ENCODE measurements at regions not wholly inside any gene's neighbourhood (a gene's known extent, or its start where the extent isn't known, plus 50 kb on each side); places are given as distances from the start of the nearest gene placed in this dataset.

DNA sequence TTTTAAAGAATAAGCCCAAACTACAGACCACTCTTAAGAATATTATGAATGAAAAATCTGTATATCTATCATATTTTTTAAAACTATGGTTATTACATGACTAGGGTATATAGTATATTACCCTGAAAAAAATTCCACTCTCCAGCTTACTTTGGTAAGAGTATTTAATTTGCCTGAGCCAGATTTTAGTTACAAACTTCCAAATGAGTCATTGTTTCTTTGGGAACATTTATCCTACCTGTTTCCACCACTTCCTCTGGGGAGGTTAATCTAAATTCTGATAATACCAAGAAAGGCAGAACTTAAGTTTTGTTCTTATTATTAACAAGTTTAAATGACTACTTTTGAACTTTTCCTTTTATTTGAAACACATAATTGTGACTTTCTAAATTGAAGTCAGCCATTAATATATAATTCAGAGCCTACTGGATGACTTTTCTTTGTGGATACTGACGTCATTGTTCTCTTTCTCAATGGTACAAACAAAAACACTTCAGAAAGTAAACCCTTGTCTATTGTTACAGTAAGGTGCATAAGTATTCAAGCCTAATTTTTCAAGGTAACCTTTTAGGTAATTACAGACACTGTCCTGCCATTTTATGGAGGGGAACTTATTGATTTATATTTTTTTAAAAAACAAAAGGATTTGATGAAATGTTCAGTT, 135.6 kb upstream of the TLL1 start:
- TF ChIP-seq TEAD4 (CRISPR knock-in tag; IDR thresholded peaks at IDR 0.05) (no peak), ZNF121 (CRISPR knock-in tag; IDR thresholded peaks at IDR 0.05) (no peak), ZNF219 (CRISPR knock-in tag; IDR thresholded peaks at IDR 0.05; ENCODE audit: borderline replicate concordance) (no peak), ZBTB21 (CRISPR knock-in tag; IDR thresholded peaks at IDR 0.05; ENCODE audit: borderline replicate concordance) (no peak), NFYB (CRISPR knock-in tag; conservative IDR thresholded peaks at IDR 0.05; ENCODE audit: low read depth) (no peak), SP1 (CRISPR knock-in tag; conservative IDR thresholded peaks at IDR 0.05) (no peak), GRHL2 (CRISPR knock-in tag; IDR thresholded peaks at IDR 0.05; ENCODE audit: insufficient replicate concordance, severe bottlenecking) (no peak), TCF7 (CRISPR knock-in tag; IDR thresholded peaks at IDR 0.05; ENCODE audit: low read depth) (no peak), OVOL2 (CRISPR knock-in tag; IDR thresholded peaks at IDR 0.05; ENCODE audit: borderline replicate concordance) (no peak), NFATC4 (CRISPR knock-in tag; IDR thresholded peaks at IDR 0.05) (no peak), HMGA2 (CRISPR knock-in tag; IDR thresholded peaks at IDR 0.05) (no peak), FOXP1 (CRISPR knock-in tag; IDR thresholded peaks at IDR 0.05; ENCODE audit: borderline replicate concordance) (no peak)
- TF ChIP-seq, protein P1, sequence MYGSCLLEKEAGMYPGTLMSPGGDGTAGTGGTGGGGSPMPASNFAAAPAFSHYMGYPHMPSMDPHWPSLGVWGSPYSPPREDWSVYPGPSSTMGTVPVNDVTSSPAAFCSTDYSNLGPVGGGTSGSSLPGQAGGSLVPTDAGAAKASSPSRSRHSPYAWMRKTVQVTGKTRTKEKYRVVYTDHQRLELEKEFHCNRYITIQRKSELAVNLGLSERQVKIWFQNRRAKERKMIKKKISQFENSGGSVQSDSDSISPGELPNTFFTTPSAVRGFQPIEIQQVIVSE (CRISPR knock-in tag; IDR thresholded peaks at IDR 0.05; ENCODE audit: borderline replicate concordance) = no peak
- TF ChIP-seq, protein P2, sequence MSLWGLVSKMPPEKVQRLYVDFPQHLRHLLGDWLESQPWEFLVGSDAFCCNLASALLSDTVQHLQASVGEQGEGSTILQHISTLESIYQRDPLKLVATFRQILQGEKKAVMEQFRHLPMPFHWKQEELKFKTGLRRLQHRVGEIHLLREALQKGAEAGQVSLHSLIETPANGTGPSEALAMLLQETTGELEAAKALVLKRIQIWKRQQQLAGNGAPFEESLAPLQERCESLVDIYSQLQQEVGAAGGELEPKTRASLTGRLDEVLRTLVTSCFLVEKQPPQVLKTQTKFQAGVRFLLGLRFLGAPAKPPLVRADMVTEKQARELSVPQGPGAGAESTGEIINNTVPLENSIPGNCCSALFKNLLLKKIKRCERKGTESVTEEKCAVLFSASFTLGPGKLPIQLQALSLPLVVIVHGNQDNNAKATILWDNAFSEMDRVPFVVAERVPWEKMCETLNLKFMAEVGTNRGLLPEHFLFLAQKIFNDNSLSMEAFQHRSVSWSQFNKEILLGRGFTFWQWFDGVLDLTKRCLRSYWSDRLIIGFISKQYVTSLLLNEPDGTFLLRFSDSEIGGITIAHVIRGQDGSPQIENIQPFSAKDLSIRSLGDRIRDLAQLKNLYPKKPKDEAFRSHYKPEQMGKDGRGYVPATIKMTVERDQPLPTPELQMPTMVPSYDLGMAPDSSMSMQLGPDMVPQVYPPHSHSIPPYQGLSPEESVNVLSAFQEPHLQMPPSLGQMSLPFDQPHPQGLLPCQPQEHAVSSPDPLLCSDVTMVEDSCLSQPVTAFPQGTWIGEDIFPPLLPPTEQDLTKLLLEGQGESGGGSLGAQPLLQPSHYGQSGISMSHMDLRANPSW (CRISPR knock-in tag; conservative IDR thresholded peaks at IDR 0.05; ENCODE audit: low read depth) = no peak
- TF ChIP-seq, protein P3, sequence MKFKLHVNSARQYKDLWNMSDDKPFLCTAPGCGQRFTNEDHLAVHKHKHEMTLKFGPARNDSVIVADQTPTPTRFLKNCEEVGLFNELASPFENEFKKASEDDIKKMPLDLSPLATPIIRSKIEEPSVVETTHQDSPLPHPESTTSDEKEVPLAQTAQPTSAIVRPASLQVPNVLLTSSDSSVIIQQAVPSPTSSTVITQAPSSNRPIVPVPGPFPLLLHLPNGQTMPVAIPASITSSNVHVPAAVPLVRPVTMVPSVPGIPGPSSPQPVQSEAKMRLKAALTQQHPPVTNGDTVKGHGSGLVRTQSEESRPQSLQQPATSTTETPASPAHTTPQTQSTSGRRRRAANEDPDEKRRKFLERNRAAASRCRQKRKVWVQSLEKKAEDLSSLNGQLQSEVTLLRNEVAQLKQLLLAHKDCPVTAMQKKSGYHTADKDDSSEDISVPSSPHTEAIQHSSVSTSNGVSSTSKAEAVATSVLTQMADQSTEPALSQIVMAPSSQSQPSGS (CRISPR knock-in tag; IDR thresholded peaks at IDR 0.05; ENCODE audit: borderline replicate concordance, low read depth) = no peak
- TF ChIP-seq, protein P4, sequence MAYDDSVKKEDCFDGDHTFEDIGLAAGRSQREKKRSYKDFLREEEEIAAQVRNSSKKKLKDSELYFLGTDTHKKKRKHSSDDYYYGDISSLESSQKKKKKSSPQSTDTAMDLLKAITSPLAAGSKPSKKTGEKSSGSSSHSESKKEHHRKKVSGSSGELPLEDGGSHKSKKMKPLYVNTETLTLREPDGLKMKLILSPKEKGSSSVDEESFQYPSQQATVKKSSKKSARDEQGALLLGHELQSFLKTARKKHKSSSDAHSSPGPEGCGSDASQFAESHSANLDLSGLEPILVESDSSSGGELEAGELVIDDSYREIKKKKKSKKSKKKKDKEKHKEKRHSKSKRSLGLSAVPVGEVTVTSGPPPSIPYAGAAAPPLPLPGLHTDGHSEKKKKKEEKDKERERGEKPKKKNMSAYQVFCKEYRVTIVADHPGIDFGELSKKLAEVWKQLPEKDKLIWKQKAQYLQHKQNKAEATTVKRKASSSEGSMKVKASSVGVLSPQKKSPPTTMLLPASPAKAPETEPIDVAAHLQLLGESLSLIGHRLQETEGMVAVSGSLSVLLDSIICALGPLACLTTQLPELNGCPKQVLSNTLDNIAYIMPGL (CRISPR knock-in tag; IDR thresholded peaks at IDR 0.05) = no peak
- TF ChIP-seq, protein P5, sequence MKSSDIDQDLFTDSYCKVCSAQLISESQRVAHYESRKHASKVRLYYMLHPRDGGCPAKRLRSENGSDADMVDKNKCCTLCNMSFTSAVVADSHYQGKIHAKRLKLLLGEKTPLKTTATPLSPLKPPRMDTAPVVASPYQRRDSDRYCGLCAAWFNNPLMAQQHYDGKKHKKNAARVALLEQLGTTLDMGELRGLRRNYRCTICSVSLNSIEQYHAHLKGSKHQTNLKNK (CRISPR knock-in tag; IDR thresholded peaks at IDR 0.05) = no peak
- POLR2A ChIA-PET = no interaction called here
- Mint-ChIP-seq H3K4me1 (no peaks in the 10 kb centered on the region), H3K27ac (no peak overlapping the region), H3K9me3 (peaks cover 22% of the 10 kb centered on the region), H3K27me3 (ENCODE audit: low read depth) (no peaks in the 10 kb centered on the region), H3K36me3 (no peaks in the 10 kb centered on the region; the same call in 1 of the 2 replicates), H3K4me3 (no peak overlapping the region)
- CTCF ChIA-PET = no interaction called here
- ATAC-seq = no peak
- DNase-seq (ENCODE audit: low spot score) = no peak

DNA sequence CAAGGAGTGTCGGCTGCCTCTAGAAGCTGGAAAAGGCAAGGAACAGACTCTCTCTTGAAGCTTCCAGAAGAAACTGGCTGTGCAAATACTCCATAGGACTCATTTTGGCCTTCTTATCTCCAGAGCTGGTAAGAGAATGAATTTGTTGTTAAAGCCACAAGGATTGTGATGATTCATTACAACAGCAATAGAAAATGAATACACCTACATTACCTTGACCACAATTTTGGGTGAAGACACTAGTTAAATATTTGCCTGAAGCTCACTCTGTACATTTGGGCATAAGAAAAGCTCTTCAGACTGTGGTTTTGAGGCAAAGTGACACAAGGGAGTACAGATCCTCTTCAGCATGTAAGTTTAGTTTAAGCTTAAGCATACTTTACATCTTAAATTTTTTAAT, 134.5 kb upstream of the TLL1 start:
- ATAC-seq = no peak
- CTCF ChIA-PET = no interaction called here

More for the DNA sequence above, 134.5 kb upstream of the TLL1 start:
- POLR2A ChIA-PET = no interaction called here
- Mint-ChIP-seq H3K27me3 (ENCODE audit: low read depth) (no peaks in the 10 kb centered on the region), H3K36me3 (no peaks in the 10 kb centered on the region; the same call in 1 of the 2 replicates), H3K4me3 (no peak overlapping the region), H3K9me3 (peaks cover 22% of the 10 kb centered on the region), H3K4me1 (no peaks in the 10 kb centered on the region), H3K27ac (no peak overlapping the region)
- no peak for DNase-seq (ENCODE audit: low spot score)
- TF ChIP-seq ZNF138 (CRISPR knock-in tag; conservative IDR thresholded peaks at IDR 0.05) (no peak), TCF7 (CRISPR knock-in tag; IDR thresholded peaks at IDR 0.05; ENCODE audit: low read depth) (no peak), ETV6 (CRISPR knock-in tag; IDR thresholded peaks at IDR 0.05) (no peak)

Data from WTC11 (cell line).